ENCODE measurements at regions not wholly inside any gene's neighbourhood (a gene's known extent, or its start where the extent isn't known, plus 50 kb on each side); places are given as distances from the start of the nearest gene placed in this dataset.
A peak's percentile ranks its signal among the peaks of the same experiment; 100 is the strongest.
"Not testable (repeated sequence)": the region's sequence is repeated elsewhere in the genome, so short reads cannot be mapped to it uniquely, and the experiment has no call there.

DNA sequence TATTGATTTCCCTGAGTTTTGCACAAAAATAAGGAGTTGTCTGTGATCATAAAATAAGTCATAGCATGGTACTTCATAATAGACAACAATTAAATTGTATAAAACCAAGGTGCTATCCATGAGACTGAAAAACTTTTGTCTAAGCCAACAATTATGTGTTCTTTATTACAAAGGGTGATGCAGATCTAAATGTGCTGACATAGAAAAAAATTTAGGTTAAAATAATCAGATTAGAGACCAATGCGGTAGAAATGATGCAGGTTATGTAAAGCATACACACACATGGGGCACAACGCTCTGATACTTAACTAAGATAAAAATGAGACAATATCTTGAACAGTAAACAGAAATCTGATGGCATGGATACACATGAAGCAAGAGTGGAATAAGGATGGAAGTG, 113.3 kb downstream of the PWWP3B start:
- ChIA-PET CTCF (no interaction called here), POLR2A (no interaction called here)
- peaks cover 68% of the 10 kb centered on the region for H3K27me3 Mint-ChIP-seq (ENCODE audit: insufficient read depth, unreplicated experiment)
- no peak overlapping the region for H3K4me3 Mint-ChIP-seq (ENCODE audit: unreplicated experiment)
- H3K4me1 Mint-ChIP-seq (ENCODE audit: insufficient read depth, unreplicated experiment) = peaks cover 7% of the 10 kb centered on the region
- intact Hi-C loops (cut with micrococcal nuclease) = no loop called here
- H3K36me3 Mint-ChIP-seq (ENCODE audit: insufficient read depth, unreplicated experiment) = peaks cover 6% of the 10 kb centered on the region
- TF ChIP-seq, protein P1, sequence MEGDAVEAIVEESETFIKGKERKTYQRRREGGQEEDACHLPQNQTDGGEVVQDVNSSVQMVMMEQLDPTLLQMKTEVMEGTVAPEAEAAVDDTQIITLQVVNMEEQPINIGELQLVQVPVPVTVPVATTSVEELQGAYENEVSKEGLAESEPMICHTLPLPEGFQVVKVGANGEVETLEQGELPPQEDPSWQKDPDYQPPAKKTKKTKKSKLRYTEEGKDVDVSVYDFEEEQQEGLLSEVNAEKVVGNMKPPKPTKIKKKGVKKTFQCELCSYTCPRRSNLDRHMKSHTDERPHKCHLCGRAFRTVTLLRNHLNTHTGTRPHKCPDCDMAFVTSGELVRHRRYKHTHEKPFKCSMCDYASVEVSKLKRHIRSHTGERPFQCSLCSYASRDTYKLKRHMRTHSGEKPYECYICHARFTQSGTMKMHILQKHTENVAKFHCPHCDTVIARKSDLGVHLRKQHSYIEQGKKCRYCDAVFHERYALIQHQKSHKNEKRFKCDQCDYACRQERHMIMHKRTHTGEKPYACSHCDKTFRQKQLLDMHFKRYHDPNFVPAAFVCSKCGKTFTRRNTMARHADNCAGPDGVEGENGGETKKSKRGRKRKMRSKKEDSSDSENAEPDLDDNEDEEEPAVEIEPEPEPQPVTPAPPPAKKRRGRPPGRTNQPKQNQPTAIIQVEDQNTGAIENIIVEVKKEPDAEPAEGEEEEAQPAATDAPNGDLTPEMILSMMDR (IDR thresholded peaks at IDR 0.05; ENCODE audit: unreplicated experiment) = no peak
- BruUV-seq (replicated peaks) = no TSS peak
- no peak overlapping the region for H3K27ac Mint-ChIP-seq (ENCODE audit: low read depth, unreplicated experiment)
- peaks cover 5% of the 10 kb centered on the region for H3K9me3 Mint-ChIP-seq (ENCODE audit: unreplicated experiment)
- no peak for DNase-seq (ENCODE audit: unreplicated experiment)

DNA sequence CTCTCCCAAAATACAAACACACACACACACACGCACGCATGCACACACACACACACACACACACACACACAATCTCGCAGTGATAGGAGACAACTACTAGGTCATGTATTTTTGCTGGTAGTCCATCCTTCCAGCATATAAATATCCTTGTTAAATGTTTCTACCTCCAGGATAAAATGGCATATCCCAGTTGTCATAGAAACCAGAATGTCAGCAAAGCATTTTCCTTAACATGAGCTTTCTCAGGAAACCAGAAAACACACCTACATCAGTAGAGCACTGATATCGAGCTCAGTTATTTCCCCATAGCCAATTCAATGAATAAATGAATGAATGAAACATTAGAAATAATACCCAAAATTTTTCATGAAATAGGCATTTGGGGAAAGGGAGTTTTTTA, 115.7 kb downstream of the PWWP3B start:
- intact Hi-C loops (cut with micrococcal nuclease) = no loop called here
- Mint-ChIP-seq H3K27ac (ENCODE audit: low read depth, unreplicated experiment) (no peak overlapping the region), H3K4me1 (ENCODE audit: insufficient read depth, unreplicated experiment) (peaks cover 7% of the 10 kb centered on the region), H3K9me3 (ENCODE audit: unreplicated experiment) (peaks cover 5% of the 10 kb centered on the region), H3K36me3 (ENCODE audit: insufficient read depth, unreplicated experiment) (peaks cover 6% of the 10 kb centered on the region), H3K4me3 (ENCODE audit: unreplicated experiment) (no peak overlapping the region), H3K27me3 (ENCODE audit: insufficient read depth, unreplicated experiment) (peaks cover 64% of the 10 kb centered on the region)
- POLR2A ChIA-PET = no interaction called here
- TF ChIP-seq, protein P1 (IDR thresholded peaks at IDR 0.05; ENCODE audit: unreplicated experiment) = no peak
- BruUV-seq (replicated peaks) = no TSS peak
- CTCF ChIA-PET = interaction anchor here (0.7 kb wide), 1 partner anchor 675 kb away, joined by 3 read pairs; no protein-coding TSS in a partner anchor
- no peak for DNase-seq (ENCODE audit: unreplicated experiment)

DNA sequence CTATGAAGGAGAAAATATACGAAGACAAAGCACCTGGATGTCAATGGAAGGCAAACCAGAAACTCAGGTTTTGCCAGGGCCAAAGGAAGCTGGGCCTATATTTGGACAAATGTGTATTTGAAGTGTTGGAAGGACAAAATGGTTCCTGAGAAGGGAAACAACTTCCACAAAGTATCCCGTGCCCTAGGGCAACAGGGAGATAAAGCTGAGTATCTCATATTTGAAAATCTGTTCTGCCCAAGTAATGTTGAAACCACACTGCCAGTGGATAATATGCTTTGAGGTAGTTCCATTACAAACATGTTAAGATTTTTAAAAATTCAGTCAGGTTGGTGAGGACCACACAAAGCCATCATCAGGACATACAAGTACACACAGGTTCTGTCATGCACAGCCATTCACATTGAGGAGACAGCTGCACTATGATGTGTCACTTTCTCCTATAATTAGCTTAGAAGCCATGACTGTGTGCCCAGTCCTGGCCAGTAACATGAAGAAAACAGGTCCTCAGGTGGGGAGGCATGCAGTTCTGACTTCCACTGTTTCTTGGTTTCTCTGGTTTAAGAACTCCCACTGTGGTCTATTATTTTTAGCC, 116.4 kb downstream of the PWWP3B start:
- peaks cover 5% of the 10 kb centered on the region for H3K9me3 Mint-ChIP-seq (ENCODE audit: unreplicated experiment)
- POLR2A ChIA-PET = interaction anchor here (0.6 to 1.8 kb wide), 2 partner anchors 21 to 184 kb away, joined by 3 to 4 read pairs; no protein-coding TSS in a partner anchor
- intact Hi-C loops (cut with micrococcal nuclease) = no loop called here
- H3K27ac Mint-ChIP-seq (ENCODE audit: low read depth, unreplicated experiment) = no peak overlapping the region
- TF ChIP-seq, protein P1 (IDR thresholded peaks at IDR 0.05; ENCODE audit: unreplicated experiment) = no peak
- BruUV-seq (replicated peaks) = no TSS peak
- H3K36me3 Mint-ChIP-seq (ENCODE audit: insufficient read depth, unreplicated experiment) = peaks cover 6% of the 10 kb centered on the region
- peaks cover 7% of the 10 kb centered on the region for H3K4me1 Mint-ChIP-seq (ENCODE audit: insufficient read depth, unreplicated experiment)
- H3K4me3 Mint-ChIP-seq (ENCODE audit: unreplicated experiment) = no peak overlapping the region
- no peak for DNase-seq (ENCODE audit: unreplicated experiment)
- H3K27me3 Mint-ChIP-seq (ENCODE audit: insufficient read depth, unreplicated experiment) = peaks cover 58% of the 10 kb centered on the region
- CTCF ChIA-PET = interaction anchor here (0.7 kb wide), 1 partner anchor 675 kb away, joined by 3 read pairs; no protein-coding TSS in a partner anchor

DNA sequence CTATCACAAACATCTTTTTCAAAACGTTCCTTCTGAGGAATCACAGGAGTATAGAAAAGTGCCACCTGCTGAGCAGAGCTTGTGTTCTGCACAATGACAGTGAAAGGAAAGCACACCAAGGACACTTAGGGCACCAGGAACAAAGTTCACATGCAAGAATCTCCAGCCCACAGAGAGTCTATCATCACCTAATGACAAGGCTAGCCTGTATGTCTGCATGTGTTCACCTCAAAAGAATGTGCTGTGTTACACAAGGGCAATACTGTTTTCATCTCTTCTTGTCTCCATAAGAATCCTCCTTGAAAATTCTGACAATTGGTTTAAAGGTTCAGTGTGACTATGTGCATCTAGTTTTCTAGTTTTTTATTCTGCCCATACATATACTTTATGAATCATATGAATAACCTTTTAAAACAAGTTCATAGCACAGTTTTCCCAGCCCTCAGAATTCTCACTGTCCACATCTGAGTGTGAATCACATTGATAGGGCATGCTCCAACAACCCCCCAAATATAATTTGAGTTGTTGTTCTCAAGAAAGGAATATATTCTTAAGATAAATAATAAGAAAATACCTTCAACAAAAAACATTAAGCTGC, 118.0 kb downstream of the PWWP3B start:
- H3K4me3 Mint-ChIP-seq (ENCODE audit: unreplicated experiment) = no peak overlapping the region
- peaks cover 5% of the 10 kb centered on the region for H3K9me3 Mint-ChIP-seq (ENCODE audit: unreplicated experiment)
- intact Hi-C loops (cut with micrococcal nuclease) = no loop called here
- ChIA-PET CTCF (no interaction called here), POLR2A (interaction anchor here (1.1 to 1.8 kb wide), 2 partner anchors 23 to 117 kb away, joined by 3 to 4 read pairs; no protein-coding TSS in a partner anchor)
- H3K4me1 Mint-ChIP-seq (ENCODE audit: insufficient read depth, unreplicated experiment) = peaks cover 7% of the 10 kb centered on the region
- H3K36me3 Mint-ChIP-seq (ENCODE audit: insufficient read depth, unreplicated experiment) = peaks cover 6% of the 10 kb centered on the region
- DNase-seq (ENCODE audit: unreplicated experiment) = peak; percentile 6
- no peak overlapping the region for H3K27ac Mint-ChIP-seq (ENCODE audit: low read depth, unreplicated experiment)
- BruUV-seq (replicated peaks) = no TSS peak
- TF ChIP-seq, protein P1 (IDR thresholded peaks at IDR 0.05; ENCODE audit: unreplicated experiment) = no peak
- peaks cover 41% of the 10 kb centered on the region for H3K27me3 Mint-ChIP-seq (ENCODE audit: insufficient read depth, unreplicated experiment)

DNA sequence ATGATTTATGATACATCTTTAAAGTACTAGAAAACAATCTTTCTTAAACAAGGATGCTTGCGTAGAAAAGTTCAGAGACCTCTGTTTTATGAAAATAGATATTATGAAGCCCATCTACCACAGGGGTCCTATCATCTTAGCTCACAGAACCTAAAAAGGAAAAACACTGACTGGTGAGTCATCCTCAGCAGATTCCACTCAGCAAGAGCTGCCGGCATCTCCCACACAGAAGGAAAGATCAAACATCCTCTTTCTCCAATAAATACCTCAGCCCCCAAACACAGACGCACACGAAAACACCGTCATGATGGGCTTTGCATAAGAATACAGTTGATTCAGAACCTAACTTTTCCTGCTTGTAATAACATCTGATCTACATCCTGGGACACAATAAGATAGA, 122.7 kb downstream of the PWWP3B start:
- H3K27ac Mint-ChIP-seq (ENCODE audit: low read depth, unreplicated experiment); H3K4me3 Mint-ChIP-seq (ENCODE audit: unreplicated experiment); H3K4me1 Mint-ChIP-seq (ENCODE audit: insufficient read depth, unreplicated experiment); BruUV-seq (replicated peaks); DNase-seq (ENCODE audit: unreplicated experiment); CTCF ChIA-PET; POLR2A ChIA-PET; intact Hi-C loops (cut with micrococcal nuclease); H3K9me3 Mint-ChIP-seq (ENCODE audit: unreplicated experiment); H3K36me3 Mint-ChIP-seq (ENCODE audit: insufficient read depth, unreplicated experiment); H3K27me3 Mint-ChIP-seq (ENCODE audit: insufficient read depth, unreplicated experiment): not testable (repeated sequence)

DNA sequence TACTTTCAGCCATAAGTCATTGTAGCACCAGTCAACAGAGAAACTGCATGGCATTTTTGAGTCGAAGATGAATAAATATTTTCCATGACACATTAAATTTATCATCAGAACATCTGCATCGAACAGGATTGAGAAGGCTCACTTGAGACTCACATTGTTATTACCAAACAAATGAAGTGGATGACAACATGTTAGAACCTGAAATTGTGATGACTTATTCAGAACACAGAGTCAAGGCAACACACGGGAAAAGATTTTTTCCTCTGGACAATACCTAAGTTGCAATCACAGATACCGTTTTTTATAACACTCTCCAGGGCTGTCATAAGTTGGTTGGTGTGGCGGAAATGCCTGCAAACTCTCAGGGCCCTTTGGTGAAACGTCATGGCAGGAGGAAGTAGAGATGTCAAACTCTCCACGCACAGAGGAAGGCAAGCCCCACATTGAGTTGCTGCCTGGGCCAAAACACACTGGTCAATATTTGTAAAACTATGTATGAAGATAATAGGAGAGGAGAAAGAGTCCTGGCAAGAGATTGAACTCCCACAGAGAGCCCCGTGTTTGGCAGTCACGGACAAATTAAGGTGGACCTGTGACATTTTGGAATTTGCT, 123.8 kb downstream of the PWWP3B start:
- H3K36me3 Mint-ChIP-seq (ENCODE audit: insufficient read depth, unreplicated experiment); BruUV-seq (replicated peaks); intact Hi-C loops (cut with micrococcal nuclease); H3K4me1 Mint-ChIP-seq (ENCODE audit: insufficient read depth, unreplicated experiment); H3K9me3 Mint-ChIP-seq (ENCODE audit: unreplicated experiment); POLR2A ChIA-PET; CTCF ChIA-PET; H3K27me3 Mint-ChIP-seq (ENCODE audit: insufficient read depth, unreplicated experiment); H3K27ac Mint-ChIP-seq (ENCODE audit: low read depth, unreplicated experiment); DNase-seq (ENCODE audit: unreplicated experiment); H3K4me3 Mint-ChIP-seq (ENCODE audit: unreplicated experiment): not testable (repeated sequence)
